ENCODE measurements at regions not wholly inside any gene's neighbourhood (a gene's known extent, or its start where the extent isn't known, plus 50 kb on each side); places are given as distances from the start of the nearest gene placed in this dataset.

GRCh38 chr7:25578991-25579777 lies 350.9 kb upstream of the NPVF start:
- DNase-seq (ENCODE audit: low read depth in 1 of 2, low spot score in 1 of 2), result no peak
- TF ChIP-seq POLR2AphosphoS5 (IDR thresholded peaks at IDR 0.05; ENCODE audit: low read depth) (no peak), GABPA (IDR thresholded peaks at IDR 0.05; ENCODE audit: low read depth) (no peak), CTCF (IDR thresholded peaks at IDR 0.05; ENCODE audit: insufficient read depth, low read length) (no peak), REST (IDR thresholded peaks at IDR 0.05; ENCODE audit: insufficient replicate concordance, low read depth) (no peak), SPI1 (IDR thresholded peaks at IDR 0.05; ENCODE audit: borderline replicate concordance, low read depth) (no peak)
- Histone ChIP-seq H3K27ac (replicated peaks) (no peak overlapping the region), H3K4me3 (replicated peaks; ENCODE audit: insufficient read depth, low read length) (no peak overlapping the region), H3K27me3 (ENCODE audit: insufficient read depth, poor library complexity, severe bottlenecking) (no peaks in the 10 kb centered on the region)

GRCh38 chr7:25579778-25580075 lies 351.4 kb upstream of the NPVF start:
- Histone ChIP-seq H3K4me3 (replicated peaks; ENCODE audit: insufficient read depth, low read length) (no peak overlapping the region), H3K27me3 (ENCODE audit: insufficient read depth, poor library complexity, severe bottlenecking) (no peaks in the 10 kb centered on the region), H3K27ac (replicated peaks) (no peak overlapping the region)
- DNase-seq (ENCODE audit: low read depth in 1 of 2, low spot score in 1 of 2), result no peak
- TF ChIP-seq SPI1 (IDR thresholded peaks at IDR 0.05; ENCODE audit: borderline replicate concordance, low read depth), result no peak
- no peak for TF ChIP-seq REST (IDR thresholded peaks at IDR 0.05; ENCODE audit: insufficient replicate concordance, low read depth)
- TF ChIP-seq POLR2AphosphoS5 (IDR thresholded peaks at IDR 0.05; ENCODE audit: low read depth), result no peak
- TF ChIP-seq CTCF (IDR thresholded peaks at IDR 0.05; ENCODE audit: insufficient read depth, low read length), result no peak
- TF ChIP-seq GABPA (IDR thresholded peaks at IDR 0.05; ENCODE audit: low read depth), result no peak

- DNase-seq (ENCODE audit: low read depth in 1 of 2, low spot score in 1 of 2), result no peak
- H3K27ac ChIP-seq (replicated peaks), result no peak overlapping the region
- TF ChIP-seq REST (IDR thresholded peaks at IDR 0.05; ENCODE audit: insufficient replicate concordance, low read depth) (no peak), CTCF (IDR thresholded peaks at IDR 0.05; ENCODE audit: insufficient read depth, low read length) (no peak), POLR2AphosphoS5 (IDR thresholded peaks at IDR 0.05; ENCODE audit: low read depth) (no peak), GABPA (IDR thresholded peaks at IDR 0.05; ENCODE audit: low read depth) (no peak), SPI1 (IDR thresholded peaks at IDR 0.05; ENCODE audit: borderline replicate concordance, low read depth) (no peak)
- no peaks in the 10 kb centered on the region for H3K27me3 ChIP-seq (ENCODE audit: insufficient read depth, poor library complexity, severe bottlenecking)
- no peak overlapping the region for H3K4me3 ChIP-seq (replicated peaks; ENCODE audit: insufficient read depth, low read length)
Measured at GRCh38 chr7:25580141-25580540, 351.9 kb upstream of the NPVF start.

Measured in HL-60 (cell line).